Pancreas (tissue), 10 donors: ENCODE measurements at regions not wholly inside any gene's neighbourhood (a gene's known extent, or its start where the extent isn't known, plus 50 kb on each side); places are given as distances from the start of the nearest gene placed in this dataset.
A peak's percentile ranks its signal among the peaks of the same experiment; 100 is the strongest.

ENCODE experiments used
- ATAC-seq, 4 donors: fragments of 200-7000 bp; cut with Tn5 transposase; one replicate each; pipeline versions ENCODE4 v1.8.0 to v1.9.1; 2020; ENCODE audit warnings: mild to moderate bottlenecking in 4 of 4, moderate library complexity in 4 of 4
- DNase-seq, 6 donors: peaks; one replicate each; pipeline ENCODE4 v3.0.0-alpha.2; 2020
- FAIRE-seq: peaks from 2 replicates; lab custom pipeline; 2012; peaks lifted over from hg19 to GRCh38; lab: Jason Lieb, UNC
- H3K27ac ChIP-seq, 4 donors: fragments of 200-600 bp; sonication (generic); 1 replicate in 3 of 4; 2 replicates in 1 of 4; pipeline versions ENCODE4 v1.5.0 to v1.8.0; 2020
- H3K27me3 ChIP-seq, 4 donors: fragments of 200-600 bp; one replicate each; pipeline ENCODE4 v1.8.0; 2021
- H3K36me3 ChIP-seq, 3 donors: fragments of 200-600 bp; sonication (generic) in 1 of 3; one replicate each; pipeline versions ENCODE4 v1.5.0 to v1.8.0; 2020 to 2021
- H3K4me1 ChIP-seq, 3 donors: fragments of 200-600 bp; one replicate each; pipeline ENCODE4 v1.8.0; 2021
- H3K4me3 ChIP-seq, 4 donors: fragments of 200-600 bp; sonication (generic) in 2 of 4; one replicate each; pipeline versions ENCODE4 v1.5.0 to v1.8.0; 2020 to 2021
- H3K9me3 ChIP-seq, 4 donors: fragments of 200-600 bp; one replicate each; pipeline ENCODE4 v1.8.0; 2021
- WGBS, 2 donors: extraction: QIAGEN DNeasy Blood & Tissue Kit; methylation state at CpG; one replicate each; pipeline ENCODE4 v1.1.7; 2013; 5-methylcytosine and 5-hydroxymethylcytosine counted together
- intact Hi-C, 3 donors: fragments of 100-400 bp; cut with DNase I; formaldehyde crosslinking; loops; one replicate each; pipeline versions ENCODE4 v1.11.1 to v1.14.2; 2022
- TF ChIP-seq, protein P1 (sequence below), 4 donors: fragments of 200-600 bp; sonication (generic) in 3 of 4; IDR thresholded peaks; one replicate each; pipeline versions ENCODE4 v1.5.0 to v1.8.0; 2021; ENCODE audit warnings: antibody characterized with exemption in 4 of 4
- donor health status: healthy with polysubstance abuse.
- donor health status: DM: no; HTN: no; CAD: no; lungs with moderate emphysema.
- donor health status: DM: no; HTN: no; CAD: no.
- donor health status: control.
- donor health status: control.
- donor health status: Bipolar disorder and iron deficiency.
- donor health status: DM: yes; HTN: yes; CAD: no.
- donor health status: DM: no; HTN: no; CAD: no.
- donor health status: DM: no; HTN: no; CAD: no.
- donor health status: DM: yes; HTN: yes; CAD: no.

DNA sequence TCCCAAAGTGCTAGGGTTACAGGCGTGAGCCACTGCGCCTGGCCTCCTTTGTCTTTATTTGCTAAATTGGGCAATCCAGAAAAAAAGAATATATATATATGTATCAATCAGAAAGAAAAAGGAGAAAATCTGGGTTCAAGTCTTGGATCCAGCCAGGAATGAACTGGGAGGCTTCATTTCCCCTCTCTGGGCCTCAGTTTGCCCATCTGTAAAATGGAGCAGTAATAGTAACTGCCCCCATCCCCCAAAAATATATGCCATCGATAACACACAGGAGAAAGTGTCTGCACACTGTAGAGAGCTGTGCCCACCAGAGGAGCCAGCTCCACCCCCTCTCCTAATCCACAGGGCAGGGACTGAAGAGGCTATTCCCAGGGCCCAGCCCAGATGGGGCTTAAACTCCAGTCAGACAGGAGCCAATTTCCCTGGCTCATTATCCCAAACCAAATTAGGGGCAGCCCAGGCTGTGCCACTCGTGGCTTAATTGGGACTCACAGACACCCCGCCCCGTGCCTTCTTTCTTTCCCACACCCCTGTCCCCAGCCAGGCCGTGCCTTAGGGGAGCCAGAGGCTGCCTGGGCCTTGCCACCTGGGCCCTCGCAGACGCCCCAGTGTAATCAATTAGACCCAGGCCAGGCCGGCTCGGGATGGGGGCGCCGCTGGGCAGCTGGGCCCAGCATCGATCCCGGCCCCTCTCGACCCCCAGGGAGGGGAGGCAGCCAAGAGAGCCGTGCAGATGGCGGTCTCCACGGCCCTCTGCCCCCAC, 171.5 kb downstream of the MN1 start:
- H3K4me3 ChIP-seq = no peak overlapping the region
- DNase-seq = no peak
- no peak for FAIRE-seq
- TF ChIP-seq, protein P1, sequence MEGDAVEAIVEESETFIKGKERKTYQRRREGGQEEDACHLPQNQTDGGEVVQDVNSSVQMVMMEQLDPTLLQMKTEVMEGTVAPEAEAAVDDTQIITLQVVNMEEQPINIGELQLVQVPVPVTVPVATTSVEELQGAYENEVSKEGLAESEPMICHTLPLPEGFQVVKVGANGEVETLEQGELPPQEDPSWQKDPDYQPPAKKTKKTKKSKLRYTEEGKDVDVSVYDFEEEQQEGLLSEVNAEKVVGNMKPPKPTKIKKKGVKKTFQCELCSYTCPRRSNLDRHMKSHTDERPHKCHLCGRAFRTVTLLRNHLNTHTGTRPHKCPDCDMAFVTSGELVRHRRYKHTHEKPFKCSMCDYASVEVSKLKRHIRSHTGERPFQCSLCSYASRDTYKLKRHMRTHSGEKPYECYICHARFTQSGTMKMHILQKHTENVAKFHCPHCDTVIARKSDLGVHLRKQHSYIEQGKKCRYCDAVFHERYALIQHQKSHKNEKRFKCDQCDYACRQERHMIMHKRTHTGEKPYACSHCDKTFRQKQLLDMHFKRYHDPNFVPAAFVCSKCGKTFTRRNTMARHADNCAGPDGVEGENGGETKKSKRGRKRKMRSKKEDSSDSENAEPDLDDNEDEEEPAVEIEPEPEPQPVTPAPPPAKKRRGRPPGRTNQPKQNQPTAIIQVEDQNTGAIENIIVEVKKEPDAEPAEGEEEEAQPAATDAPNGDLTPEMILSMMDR (IDR thresholded peaks at IDR 0.05) = no peak
- no peak overlapping the region for H3K27ac ChIP-seq
- intact Hi-C loops = no loop called here
- H3K4me1 ChIP-seq = no peaks in the 10 kb centered on the region
- H3K36me3 ChIP-seq = no peaks in the 10 kb centered on the region
- WGBS, 2 donors = 65 to 74% methylated on average over 19 of the region's 19 CpGs
- H3K9me3 ChIP-seq = no peaks in the 10 kb centered on the region
- H3K27me3 ChIP-seq = no peaks in the 10 kb centered on the region
- no peak for ATAC-seq

DNA sequence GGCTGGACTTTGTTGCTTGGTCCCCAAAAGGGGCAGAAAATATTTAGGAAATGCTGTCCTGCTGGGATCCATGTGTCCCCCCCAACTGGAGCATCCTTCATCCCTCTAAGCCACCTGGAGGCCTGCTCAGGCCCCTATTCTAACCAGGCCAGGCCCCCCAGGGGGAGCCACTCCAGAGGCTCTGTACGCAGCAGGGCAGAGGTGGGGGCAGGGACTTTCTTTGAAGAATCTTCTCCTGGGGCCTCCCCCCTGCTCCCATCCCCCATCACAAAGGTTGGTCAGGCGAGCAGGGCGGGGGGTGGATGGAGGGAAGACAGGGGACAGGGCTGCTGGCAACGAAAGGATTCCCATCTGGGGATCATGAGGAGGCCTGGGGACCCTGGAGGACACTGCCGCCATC, 170.8 kb downstream of the MN1 start:
- FAIRE-seq = no peak
- Histone ChIP-seq H3K27ac (no peak overlapping the region), H3K4me3 (no peak overlapping the region), H3K4me1 (no peaks in the 10 kb centered on the region), H3K27me3 (no peaks in the 10 kb centered on the region), H3K36me3 (no peaks in the 10 kb centered on the region), H3K9me3 (no peaks in the 10 kb centered on the region)
- TF ChIP-seq, protein P1 (IDR thresholded peaks at IDR 0.05) = no peak
- intact Hi-C loops = no loop called here
- no peak for DNase-seq
- ATAC-seq = no peak
- WGBS, 2 donors = 82 to 85% methylated on average over 5 of the region's 5 CpGs

DNA sequence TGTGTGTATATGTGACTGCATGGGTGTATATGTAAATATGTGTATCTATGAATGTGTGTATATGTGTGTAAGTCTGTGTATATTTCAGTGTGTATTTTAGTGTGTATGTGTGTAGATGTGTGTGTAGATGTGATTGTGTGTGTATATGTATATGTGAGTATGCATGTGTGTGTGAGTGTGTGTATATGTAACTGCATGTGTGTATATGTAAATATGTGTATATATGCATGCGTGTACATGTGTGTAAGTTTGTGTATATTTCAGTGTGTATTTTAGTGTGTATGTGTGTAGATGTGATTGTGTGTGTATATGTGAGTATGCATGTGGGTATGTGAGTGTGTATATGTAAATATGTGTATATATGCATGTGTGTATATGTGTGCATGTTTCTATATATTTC, 169.9 kb downstream of the MN1 start:
- WGBS, 2 donors = 90 to 100% methylated on average over 1 of the region's 1 CpG
- Histone ChIP-seq H3K4me3 (no peak overlapping the region), H3K27ac (no peak overlapping the region), H3K27me3 (no peaks in the 10 kb centered on the region), H3K9me3 (no peaks in the 10 kb centered on the region), H3K4me1 (no peaks in the 10 kb centered on the region), H3K36me3 (no peaks in the 10 kb centered on the region)
- intact Hi-C loops = no loop called here
- ATAC-seq (no peak), FAIRE-seq (no peak), DNase-seq (no peak)
- TF ChIP-seq, protein P1 (IDR thresholded peaks at IDR 0.05) = no peak

DNA sequence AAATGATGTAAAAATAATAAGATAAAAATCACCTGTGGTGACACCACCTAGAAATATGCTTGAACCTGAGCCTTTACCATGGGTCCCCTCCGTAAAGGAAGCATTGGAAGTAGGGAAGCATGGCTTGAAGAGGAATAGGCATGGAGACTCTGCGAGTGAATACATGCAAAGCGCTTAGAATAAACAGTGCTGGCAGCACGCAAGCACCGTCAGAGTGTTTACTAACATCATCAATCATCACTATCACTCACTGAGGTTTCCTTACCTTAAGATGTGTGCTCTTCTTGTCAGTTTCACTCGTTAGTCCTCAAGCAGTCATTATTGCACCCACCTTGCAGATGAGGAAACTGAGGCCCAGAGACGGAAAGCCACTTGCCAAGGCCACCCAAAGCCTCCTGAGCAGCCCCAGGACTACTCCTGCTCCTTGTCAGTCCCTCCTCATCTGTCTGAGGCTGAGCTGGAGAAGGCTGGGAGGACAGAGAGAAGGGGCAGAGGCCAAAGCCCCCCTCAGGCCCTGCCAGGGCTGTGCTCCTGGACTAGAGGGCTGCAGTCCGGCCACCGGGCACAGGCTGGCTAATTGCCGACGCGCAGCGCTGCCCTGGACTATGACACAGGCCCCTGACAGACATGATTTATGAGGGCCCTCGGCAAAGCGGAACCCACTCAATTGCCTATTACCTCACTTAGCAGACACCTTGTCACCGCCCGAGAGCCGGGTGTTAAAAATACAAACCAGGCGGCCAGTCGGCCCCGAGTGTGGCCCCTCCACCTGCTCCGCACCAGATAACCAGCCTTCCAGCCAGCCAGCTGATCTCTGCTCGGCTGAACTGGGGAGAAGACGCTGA, 168.9 kb downstream of the MN1 start:
- TF ChIP-seq, protein P1 (IDR thresholded peaks at IDR 0.05) = no peak
- WGBS, 2 donors = 33 to 37% methylated on average over 24 of the region's 24 CpGs
- intact Hi-C loops = no loop called here

More for the DNA sequence above, 168.9 kb downstream of the MN1 start:
- Histone ChIP-seq H3K4me3 (no peak overlapping the region), H3K4me1 (no peaks in the 10 kb centered on the region), H3K27ac (no peak overlapping the region), H3K27me3 (no peaks in the 10 kb centered on the region), H3K9me3 (no peaks in the 10 kb centered on the region), H3K36me3 (no peaks in the 10 kb centered on the region)
- FAIRE-seq (no peak), ATAC-seq (peak; percentile 68 to 82 (median 79)), DNase-seq (peak in 4 of 6 donors; percentile 30 to 54 (median 43))
